NAMALWA (cell line): ENCODE measurements at regions not wholly inside any gene's neighbourhood (a gene's known extent, or its start where the extent isn't known, plus 50 kb on each side); places are given as distances from the start of the nearest gene placed in this dataset.

Experiments
- DNase-seq: peaks from one replicate; pipeline ENCODE4 v3.0.0-alpha.2; 2015; ENCODE audit warnings: low spot score

DNA sequence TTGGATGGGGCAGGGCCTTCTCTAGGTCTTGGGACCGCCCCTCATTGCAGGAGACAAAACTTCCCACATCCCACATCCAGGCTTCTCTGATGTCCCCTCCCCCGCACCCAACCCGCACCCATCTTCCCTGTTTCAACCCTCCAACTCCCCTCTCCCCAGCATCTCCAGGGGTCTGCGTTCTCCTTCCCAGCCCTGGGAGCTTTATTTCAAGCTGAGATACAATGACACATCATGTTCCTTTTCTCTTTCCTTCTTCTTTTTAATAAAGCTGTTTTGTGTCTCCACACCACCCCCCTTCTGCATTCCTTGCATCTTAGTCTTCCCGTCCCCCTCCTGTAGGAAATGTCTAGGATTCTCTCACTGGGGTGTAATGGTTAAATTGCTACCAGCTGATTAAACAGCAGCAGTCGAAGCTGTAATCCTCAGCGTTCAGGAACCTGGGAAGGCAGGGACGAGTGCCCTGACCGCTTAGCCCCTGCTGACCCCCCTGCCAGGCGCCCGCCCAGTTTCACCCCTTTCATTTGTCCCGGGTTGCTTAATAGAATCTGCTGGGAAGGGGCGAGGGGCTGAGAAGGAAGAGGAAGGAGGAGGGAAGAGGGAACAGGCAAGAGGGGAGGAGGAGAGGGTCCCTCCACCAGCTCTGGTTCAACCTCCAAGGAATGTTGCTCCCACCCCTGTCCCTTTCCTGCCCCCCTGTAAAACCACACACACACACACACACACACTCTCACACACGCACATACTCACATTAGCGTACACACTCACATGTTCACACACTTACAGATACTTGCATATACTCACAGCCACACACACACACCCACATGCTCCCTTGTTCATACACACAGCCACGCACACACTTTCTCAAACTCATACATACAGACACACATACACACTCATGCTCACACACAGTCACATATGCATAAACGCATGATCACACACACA lies 104.5 kb upstream of the MED13L start:
- DNase-seq = no peak

DNA sequence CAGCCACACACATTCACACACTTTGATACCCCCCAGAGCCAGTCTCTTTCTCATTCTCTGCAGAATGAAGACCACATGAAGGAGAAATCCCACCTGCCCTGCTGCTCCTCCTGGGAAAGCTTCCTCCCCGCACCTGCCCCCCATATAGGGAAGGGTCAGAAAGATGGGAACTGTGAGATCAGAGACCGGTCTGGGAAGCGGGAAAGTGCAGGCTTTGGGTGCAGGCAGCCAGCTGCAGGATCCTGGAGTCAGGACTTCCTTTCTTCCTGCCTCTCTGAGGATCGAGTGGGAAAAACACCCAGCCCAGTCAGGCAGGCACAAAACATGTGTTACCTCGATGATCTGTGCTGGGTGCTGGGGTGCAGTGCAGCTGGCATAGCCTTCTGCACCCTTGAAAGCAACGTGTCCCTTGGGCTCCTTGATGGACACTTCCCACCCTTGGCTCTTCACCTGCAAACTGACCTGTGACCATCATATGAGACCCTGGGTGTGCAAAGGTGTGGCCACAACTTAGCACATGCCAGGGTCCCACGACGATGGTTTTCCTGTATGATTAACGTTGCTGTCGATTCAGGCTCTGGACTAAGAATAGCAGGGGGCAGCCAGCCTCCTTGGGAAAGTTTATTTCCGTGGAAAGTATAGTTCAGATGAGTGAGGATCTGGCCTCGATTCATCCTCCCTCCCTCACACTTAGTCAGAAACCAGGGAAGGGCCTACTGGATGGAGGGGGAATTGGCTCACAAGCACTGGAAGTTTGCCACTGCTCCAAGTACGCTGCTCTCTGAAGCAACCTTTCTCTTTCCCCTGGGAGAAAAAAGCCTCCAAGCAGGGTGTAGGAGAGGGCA lies 105.4 kb upstream of the MED13L start:
- no peak for DNase-seq

DNA sequence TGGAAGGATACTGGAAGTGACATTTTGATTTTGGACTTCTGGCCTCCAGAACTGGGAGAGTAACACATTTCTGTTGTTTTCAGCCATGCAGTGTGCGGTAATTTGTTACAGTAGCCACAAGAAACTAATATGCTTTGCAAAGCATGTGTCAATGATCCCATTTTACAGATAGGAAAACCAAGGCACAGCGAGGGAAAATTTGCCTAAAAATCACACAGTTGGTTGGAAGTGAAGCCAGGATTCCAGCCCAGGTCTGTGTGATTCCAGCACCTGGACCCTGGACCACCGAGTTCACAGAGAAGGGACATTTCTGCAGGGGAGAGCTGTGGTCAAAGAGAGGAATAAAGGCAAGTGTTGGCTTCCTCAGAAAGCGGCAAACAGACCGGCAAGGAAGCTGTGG lies 106.7 kb upstream of the MED13L start:
- no peak for DNase-seq

DNA sequence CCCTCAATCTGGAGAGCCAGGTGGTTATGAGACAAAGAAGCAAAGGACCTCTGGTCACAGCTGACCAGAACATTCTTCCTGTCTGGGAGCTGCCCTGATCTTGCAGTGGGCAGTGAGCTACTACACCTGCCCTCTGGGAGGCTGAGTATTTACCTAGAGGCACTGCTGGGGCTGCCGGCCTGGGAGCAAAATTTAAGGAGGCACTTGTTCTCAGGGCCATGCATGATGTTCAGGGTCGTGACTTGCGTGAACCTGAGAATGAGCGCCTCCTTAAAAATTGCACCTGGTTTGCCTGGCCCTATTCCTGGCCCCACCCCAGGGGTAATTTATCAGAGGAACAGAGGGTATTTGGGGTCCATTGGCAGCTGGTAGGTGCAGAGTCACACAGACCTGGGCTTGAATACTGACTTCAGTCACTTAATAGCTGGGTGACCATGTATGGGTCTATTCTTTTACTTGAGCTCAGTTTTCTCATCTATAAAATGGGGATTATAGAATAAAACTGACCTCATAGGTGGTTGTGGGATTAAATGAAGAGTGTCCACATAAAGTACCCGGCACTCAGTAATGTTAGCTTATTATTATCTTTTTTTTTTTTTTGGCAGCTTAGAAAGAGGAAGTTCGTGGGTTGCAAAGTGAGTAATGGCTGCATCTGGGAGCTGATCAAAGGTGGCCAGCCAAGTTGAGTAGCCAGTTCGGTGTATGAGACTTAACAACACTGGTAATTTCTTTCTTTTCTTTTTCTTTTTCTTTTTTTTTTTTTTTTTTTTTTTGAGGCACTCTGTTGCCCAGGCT lies 107.4 kb upstream of the MED13L start:
- DNase-seq = peak; percentile 15

DNA sequence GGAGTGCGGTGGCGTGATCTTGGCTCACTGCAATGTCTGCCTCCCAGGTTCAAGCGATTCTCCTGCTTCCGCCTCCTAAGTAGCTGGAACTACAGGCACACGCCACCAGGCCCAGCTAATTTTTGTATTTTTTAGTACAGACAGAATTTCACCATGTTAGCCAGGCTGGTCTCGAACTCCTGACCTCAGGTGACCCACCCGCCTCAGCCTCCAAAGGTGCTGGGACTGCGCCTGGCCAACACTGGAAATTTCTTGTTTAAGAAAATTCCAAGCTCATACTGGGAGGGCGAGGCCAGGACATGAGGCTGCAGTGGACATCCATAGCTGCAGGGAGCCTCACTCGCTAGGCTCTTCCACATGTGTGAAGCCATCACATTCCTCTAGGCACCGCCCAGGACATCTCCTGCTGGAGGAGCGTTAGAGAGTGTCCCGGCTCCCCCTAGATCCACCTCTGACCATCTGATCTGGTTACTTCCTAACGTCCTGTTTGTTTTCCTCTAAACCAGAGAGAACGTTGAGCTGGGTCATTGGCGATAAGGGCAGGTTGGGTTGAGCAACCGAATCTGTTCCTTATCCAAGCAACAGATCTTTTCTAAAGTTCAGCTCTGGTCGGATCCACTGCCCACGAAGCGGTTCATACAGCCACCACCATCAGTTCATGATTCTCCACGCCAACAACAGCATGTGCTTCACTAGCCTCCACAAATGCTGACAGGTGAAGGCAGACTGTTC lies 108.2 kb upstream of the MED13L start:
- DNase-seq = no peak

DNA sequence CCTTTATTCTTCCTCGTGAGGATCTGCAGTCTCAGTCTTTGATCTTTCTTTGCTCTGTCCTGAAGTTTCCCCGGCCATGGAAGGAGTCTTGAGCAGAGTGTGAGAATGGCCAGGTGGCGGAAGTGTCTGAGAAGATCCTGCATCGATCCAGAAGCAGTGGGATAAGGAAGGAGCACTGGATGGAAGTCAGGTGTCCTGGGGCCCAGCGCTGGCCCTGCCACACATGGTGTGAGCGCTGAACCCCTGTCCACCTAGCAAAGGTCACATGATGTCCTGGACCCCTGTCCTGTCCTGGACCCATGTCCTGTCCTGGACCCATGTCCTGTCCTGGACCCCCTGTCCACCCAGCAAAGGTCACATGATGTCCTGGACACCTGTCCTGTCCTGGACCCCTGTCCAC lies 111.8 kb upstream of the MED13L start:
- no peak for DNase-seq

DNA sequence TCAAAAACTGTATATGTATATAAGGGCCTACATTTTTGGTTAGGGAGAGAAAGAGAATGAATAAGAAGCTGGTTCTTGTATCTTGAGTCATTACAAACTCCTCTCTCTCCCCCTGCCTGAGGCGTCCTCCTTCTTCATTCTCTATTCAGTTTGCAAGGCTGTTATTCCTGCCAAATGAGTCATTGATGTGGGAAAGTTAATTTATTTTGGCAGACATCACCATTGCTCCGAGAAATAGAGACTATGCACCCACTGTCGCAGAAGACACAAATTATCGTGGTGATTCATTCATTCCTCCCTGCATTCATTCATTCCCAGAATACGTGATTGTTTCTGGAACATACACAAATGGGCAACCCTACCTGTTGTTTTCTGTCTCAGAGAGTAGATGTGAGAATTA lies 112.5 kb upstream of the MED13L start:
- no peak for DNase-seq

DNA sequence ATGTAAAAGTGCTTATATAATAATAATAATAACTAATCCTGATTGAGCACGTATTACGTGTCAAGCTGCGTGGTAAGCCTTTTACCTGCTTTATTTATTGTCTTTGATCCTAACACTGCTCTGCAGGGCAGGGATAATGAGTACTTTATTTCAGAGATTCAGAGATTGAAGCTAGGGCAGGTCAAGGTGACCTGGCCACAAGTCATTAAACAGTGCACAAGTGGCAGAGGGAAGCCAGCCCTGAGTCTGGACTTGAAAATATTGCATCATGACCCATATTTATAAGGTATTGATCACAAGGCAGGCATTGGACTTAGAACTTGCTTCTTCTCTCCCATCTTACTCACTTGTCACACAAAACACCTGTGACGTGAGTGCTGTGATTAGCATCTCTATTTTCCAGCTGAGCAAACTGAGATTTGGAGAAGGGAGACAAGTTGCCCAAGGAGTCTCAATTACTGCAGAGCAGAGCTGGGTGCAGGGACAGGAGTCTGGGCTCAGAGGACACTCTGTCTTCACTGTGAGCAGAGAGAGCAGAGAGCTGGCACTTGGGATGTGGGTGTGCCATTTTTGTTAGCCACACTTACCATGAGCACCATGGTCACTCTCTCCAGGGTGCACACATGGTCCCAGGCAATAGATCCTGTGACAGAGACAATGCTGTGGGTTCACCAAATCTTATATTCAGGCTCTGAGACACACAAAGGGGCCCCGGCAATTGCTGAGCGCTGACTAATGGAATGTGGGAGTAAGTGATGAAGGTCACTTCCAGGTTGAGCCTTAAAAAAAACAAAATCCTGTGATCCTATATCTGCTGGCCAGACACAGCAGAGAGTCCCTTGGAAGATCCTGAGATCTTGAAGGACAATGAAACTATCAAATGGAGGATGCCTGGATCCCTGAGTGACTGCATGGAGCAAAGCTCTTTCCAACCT lies 113.2 kb upstream of the MED13L start:
- DNase-seq = no peak

DNA sequence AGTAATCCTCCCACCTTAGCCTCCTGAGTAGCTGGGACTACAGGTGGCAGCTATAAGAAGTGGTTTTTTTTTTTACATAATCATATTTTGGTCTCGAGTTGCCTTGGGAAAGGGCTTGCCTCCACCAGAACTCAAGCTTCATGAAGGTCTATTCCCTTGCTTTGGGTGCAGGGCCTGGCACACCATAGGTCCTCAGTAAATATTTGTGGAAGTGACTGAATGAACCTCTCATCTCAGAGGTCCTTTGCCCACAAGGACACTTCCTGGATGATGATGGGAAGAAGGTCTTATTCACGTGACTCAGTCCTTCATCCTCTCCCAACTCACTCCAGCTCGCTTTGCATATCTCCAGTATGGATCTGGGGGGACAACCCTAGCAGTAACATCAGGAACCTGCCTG lies 114.0 kb upstream of the MED13L start:
- DNase-seq = no peak

DNA sequence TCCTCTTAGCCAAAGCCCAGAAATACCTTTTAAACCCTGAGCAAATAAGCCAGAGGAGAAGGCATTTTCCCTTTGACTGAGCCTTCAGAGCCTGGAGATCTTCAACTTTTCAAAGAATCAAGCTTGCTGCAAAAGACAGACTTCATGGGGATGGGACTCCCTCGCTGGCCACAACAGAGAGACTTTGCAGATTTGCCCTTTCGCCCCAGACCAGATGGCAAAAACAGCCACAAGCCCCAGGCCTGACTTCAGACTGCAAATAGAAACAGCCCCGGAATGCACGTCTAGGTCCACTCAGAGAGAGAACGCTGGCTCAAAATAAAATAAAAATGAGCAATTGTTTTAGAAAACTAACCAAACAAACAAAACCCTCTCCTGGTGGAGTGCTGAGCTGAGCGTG lies 114.6 kb upstream of the MED13L start:
- no peak for DNase-seq

DNA sequence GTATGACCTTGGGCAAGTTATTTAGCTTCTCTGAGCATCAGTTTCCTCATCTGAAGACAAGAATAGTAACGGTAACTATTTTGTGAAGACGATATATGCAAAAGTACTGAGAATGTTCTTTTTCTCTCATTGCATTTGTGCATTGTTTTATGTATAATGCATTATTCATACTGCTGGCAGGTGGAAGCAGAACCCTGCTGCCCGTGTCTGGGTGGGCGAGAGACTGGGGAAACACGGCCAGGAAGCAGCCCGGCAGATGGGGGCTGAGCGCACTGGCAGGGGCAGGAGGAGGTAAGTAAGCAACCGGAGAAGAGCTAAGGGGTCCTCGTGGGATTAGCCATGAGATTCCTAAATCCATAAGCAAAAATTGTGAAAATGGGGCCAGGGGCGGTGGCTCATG lies 115.8 kb upstream of the MED13L start:
- DNase-seq = no peak

DNA sequence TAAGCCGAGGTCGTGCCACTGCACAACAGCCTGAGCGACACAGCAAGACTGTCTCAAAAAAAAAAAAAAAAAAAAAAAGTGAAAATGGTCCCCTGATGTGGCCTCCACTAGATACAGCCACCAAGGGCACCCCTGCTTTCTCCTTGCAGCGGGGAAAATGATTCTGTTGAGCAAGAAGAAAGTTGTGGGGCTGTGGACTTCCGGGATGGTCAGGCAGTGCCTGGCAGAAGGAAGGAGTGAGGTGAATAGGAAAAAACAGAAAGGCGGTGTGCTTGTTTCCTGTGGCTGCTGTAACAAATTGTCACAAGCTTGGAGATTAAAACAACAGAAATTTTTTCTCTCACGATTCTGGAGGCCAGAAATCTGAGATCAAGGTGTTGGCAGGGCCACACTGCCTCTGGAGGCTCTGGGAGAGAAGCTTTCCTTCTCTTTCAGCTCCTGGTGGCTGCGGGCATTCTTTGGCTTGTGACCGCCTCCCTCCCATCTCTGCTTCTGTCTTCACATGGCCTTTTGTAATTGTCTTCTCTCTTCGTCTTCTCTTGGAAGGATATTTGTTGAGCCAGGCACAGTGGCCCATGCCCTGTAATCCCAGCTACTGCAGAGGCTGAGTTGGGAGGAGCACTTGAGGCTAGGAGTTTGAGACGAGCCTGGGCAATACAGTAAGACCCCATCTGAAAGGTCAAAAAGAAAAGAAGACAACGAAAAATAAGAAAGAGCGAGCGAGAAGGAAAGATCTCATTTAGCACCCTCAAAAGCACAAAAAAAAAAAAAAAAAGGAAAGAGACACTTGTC lies 116.6 kb upstream of the MED13L start:
- no peak for DNase-seq

DNA sequence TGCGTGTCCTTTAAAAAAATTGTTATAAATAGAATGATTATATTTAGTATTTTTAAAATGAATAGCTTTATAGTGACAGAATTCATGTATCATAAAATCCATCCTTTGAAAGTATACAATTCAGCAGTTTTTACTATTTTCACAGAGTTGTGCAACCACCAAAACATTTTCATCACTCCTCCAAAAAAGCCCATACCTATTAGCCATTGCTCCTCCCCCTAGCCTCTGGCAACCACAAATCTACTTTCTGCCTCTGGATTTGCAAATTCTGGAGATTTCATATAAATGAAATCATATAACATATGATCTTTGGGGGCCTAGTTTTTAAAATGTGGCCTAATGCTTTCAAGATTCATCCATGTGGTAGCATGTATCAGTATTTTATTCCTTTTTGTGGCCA lies 117.9 kb upstream of the MED13L start:
- no peak for DNase-seq

DNA sequence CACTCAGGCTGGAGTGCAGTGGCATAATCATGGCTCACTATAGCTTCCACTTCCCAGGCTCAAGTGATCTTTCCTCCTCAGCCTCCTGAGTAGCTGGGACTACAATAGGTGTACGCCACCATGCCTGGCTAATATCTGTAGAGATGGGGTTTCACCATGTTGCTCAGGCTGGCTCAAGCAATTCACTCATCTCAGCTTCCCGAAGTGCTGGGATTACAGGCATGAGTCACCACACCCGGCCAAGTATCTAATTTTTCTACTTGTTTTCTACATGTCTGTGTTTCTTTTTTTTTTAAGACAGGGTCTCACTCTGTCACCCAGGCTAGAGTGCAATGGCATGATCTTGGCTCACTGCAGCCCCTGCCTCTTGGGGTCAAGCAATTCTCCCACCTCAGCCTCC lies 119.7 kb upstream of the MED13L start:
- no peak for DNase-seq

DNA sequence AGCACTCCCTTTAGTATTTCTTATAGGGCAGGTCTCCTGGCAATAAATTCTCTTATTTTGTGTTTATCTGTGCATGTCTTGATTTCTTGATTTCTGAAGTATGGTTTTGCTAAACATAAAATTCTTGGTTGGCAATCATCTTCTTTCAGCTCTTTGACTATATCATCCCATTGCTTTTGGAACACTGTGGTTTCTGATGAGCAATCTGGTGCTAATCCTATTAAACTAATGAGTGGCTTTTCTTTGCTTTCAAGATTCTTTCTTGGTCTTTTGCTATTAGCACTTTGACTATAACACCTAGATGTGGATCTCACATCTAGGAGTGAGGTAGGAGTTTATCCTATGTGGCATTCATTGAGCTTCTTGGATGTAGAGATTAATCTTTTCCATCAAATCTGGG lies 120.7 kb upstream of the MED13L start:
- DNase-seq = no peak

DNA sequence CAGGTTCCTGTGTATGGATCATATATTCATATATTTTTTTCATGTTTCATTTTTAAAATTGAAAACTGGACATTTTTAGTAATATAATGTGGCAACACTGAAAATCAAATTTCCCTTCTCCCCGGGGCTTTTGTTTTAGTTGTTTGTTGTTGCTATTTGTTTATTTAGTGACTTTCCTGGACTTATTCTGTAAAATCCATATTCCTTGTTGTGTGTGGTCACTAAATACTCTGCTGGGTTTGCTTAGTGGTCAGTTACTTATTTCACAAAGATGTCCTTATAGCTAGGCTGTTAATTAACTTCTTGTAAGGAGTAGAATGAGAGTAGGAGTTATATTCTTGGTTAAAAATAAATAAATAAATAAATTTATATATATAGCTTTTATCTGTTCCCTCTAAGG lies 121.6 kb upstream of the MED13L start:
- DNase-seq = no peak

DNA sequence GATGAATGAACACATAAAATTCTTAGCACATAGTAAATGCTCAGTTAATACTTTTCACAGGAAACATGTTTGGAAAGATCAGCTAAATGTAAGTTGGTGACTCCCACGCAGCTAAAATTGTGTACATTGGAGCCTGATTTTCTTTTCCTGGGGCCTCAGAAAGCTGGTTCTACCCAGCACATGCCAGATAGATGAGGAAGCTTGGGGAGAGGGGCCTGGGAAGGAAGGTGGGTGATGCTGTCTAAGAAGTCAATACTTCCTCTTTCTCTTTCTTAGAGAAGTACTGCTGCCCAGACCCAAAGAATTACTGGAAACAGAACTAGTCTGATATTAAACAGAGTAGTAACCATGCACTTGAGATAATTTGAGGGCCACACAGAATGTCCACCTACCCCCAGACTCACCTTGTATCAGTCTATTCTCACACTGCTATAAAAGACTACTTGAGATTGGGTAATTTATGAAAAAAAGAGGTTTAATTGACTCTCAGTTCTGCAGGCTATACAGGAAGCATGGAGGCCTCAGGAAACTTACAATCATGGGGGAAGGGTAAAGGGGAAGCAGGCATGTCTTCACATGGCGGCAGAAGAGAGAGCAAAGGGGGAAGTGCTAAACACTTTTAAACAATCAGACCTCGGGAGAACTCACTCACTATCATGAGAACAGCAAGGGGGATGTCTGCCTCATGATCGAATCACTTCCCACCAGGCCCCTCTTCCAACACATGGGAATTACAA lies 123.3 kb upstream of the MED13L start:
- no peak for DNase-seq

DNA sequence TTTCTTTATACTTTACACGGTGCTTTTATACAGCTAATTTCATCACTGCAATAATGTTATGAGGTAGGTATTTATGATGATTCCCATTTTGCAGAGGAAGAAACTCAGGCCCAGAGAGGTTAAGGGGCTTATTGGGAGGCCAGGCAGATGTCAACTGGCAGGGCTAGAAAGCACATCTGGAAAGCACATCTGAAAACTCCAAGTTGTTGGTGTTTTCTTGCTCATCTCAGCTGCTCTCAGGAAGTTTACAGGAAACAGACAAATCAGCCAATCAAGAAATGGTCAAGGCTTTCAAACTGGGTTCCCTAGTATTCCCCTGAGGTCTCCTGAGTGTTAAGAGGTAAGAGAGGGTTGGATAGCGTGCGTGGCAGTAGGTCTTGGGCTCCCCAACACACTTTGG lies 124.1 kb upstream of the MED13L start:
- no peak for DNase-seq
